Ureter (tissue), 1 donor: ENCODE measurements at regions not wholly inside any gene's neighbourhood (a gene's known extent, or its start where the extent isn't known, plus 50 kb on each side); places are given as distances from the start of the nearest gene placed in this dataset.
"Not testable (repeated sequence)": the region's sequence is repeated elsewhere in the genome, so short reads cannot be mapped to it uniquely, and the experiment has no call there.

Source experiments
- DNase-seq: peaks from one replicate; pipeline ENCODE4 v3.0.0-alpha.2; 2020; ENCODE audit warnings: low spot score
- donor health status: DM: yes; HTN: yes; CAD: no.

- DNase-seq, result no peak
These were observed 881.4 kb upstream of the GJE1 start for GRCh38 chr6:141251286-141251685.

- no peak for DNase-seq
These were observed 884.5 kb upstream of the GJE1 start for GRCh38 chr6:141248021-141248799.

- no peak for DNase-seq
These were observed 888.4 kb upstream of the GJE1 start for GRCh38 chr6:141244366-141244765.

- DNase-seq, result no peak
These were observed 889.8 kb upstream of the GJE1 start for GRCh38 chr6:141242957-141243356.

GRCh38 chr6:141229296-141229695 lies 903.4 kb upstream of the GJE1 start:
- DNase-seq, result no peak

- no peak for DNase-seq
These were observed 914.1 kb upstream of the GJE1 start for GRCh38 chr6:141218583-141218982.

- DNase-seq, result no peak
These were observed 916.0 kb upstream of the GJE1 start for GRCh38 chr6:141216726-141217125.

GRCh38 chr6:141212296-141212695 lies 920.4 kb upstream of the GJE1 start:
- DNase-seq, result no peak

- DNase-seq, result no peak
These were observed 920.9 kb upstream of the GJE1 start for GRCh38 chr6:141211845-141212244.

- DNase-seq, result no peak
These were observed 921.8 kb upstream of the GJE1 start for GRCh38 chr6:141210901-141211300.

- DNase-seq, result no peak
These were observed 922.8 kb upstream of the GJE1 start for GRCh38 chr6:141209890-141210289.

- no peak for DNase-seq
These were observed 924.6 kb upstream of the GJE1 start for GRCh38 chr6:141208101-141208500.

- no peak for DNase-seq
These were observed 928.7 kb upstream of the GJE1 start for GRCh38 chr6:141203902-141204575.

GRCh38 chr6:141202626-141203025 lies 930.1 kb upstream of the GJE1 start:
- DNase-seq, result no peak

- DNase-seq, result no peak
These were observed 933.7 kb upstream of the GJE1 start for GRCh38 chr6:141199074-141199473.

GRCh38 chr6:141195251-141195832 lies 937.4 kb upstream of the GJE1 start:
- no peak for DNase-seq

GRCh38 chr6:141183368-141183767 lies 949.4 kb upstream of the GJE1 start:
- DNase-seq, result no peak

- not testable (repeated sequence) for DNase-seq
These were observed 957.3 kb upstream of the GJE1 start for GRCh38 chr6:141175458-141175857.

- DNase-seq, result no peak
These were observed 957.8 kb upstream of the GJE1 start for GRCh38 chr6:141174932-141175331.

- no peak for DNase-seq
These were observed 959.2 kb upstream of the GJE1 start for GRCh38 chr6:141173529-141173928.

GRCh38 chr6:141169419-141169818 lies 963.3 kb upstream of the GJE1 start:
- no peak for DNase-seq

GRCh38 chr6:141167945-141168344 lies 964.8 kb upstream of the GJE1 start:
- no peak for DNase-seq
